ENCODE measurements at regions not wholly inside any gene's neighbourhood (a gene's known extent, or its start where the extent isn't known, plus 50 kb on each side); places are given as distances from the start of the nearest gene placed in this dataset.
A peak's percentile ranks its signal among the peaks of the same experiment; 100 is the strongest.

GRCh38 chr6:17002123-17002522, 99.7 kb upstream of the STMND1 start:
- TF ChIP-seq POLR2AphosphoS5 (IDR thresholded peaks at IDR 0.05; ENCODE audit: low read depth): no peak
- TF ChIP-seq ZNF114 (CRISPR knock-in tag; IDR thresholded peaks at IDR 0.05): no peak
- TF ChIP-seq NANOG (IDR thresholded peaks at IDR 0.05; ENCODE audit: borderline replicate concordance): no peak
- no peak for TF ChIP-seq CTCF (conservative IDR thresholded peaks at IDR 0.05; ENCODE audit: low read depth in 2 of 2)
- no peak for TF ChIP-seq ZNF331 (CRISPR knock-in tag; IDR thresholded peaks at IDR 0.05; ENCODE audit: low read depth)
- TF ChIP-seq STAT1 (IDR thresholded peaks at IDR 0.05; ENCODE audit: unreplicated experiment): no peak
- no peak for TF ChIP-seq JUNB (IDR thresholded peaks at IDR 0.05; ENCODE audit: unreplicated experiment)
- TF ChIP-seq ETS1 (IDR thresholded peaks at IDR 0.05): no peak
- TF ChIP-seq CREB1 (CRISPR knock-in tag; IDR thresholded peaks at IDR 0.05; ENCODE audit: low read depth): no peak
- H3K79me2 ChIP-seq (replicated peaks; ENCODE audit: insufficient read depth): no peaks in the 10 kb centered on the region
- Mint-ChIP-seq H3K9me3 (no peaks in the 10 kb centered on the region), H3K4me1 (no peaks in the 10 kb centered on the region), H3K27ac (no peak overlapping the region), H3K27me3 (ENCODE audit: insufficient read depth, low read depth, poor library complexity) (no peaks in the 10 kb centered on the region), H3K4me3 (no peak overlapping the region), H3K36me3 (ENCODE audit: low read depth) (no peaks in the 10 kb centered on the region)
- ATAC-seq (no peak), DNase-seq (ENCODE audit: low spot score) (no peak)
- no peaks in the 10 kb centered on the region for H3K27me3 ChIP-seq (ENCODE audit: insufficient read depth)
- H3K27ac ChIP-seq (ENCODE audit: low read depth): no peak overlapping the region
- H3F3A ChIP-seq (replicated peaks; ENCODE audit: low read depth): no peaks in the 10 kb centered on the region
- H3K4me1 ChIP-seq (ENCODE audit: insufficient read depth): no peaks in the 10 kb centered on the region
- no peaks in the 10 kb centered on the region for H4K20me1 ChIP-seq (replicated peaks; ENCODE audit: insufficient read depth)
- H3K36me3 ChIP-seq (ENCODE audit: insufficient read depth): no peaks in the 10 kb centered on the region
- H3K4me2 ChIP-seq: no peak overlapping the region
- H3K9me2 ChIP-seq (ENCODE audit: insufficient read depth): no peaks in the 10 kb centered on the region
- H3K4me3 ChIP-seq: no peak overlapping the region
- H2AFZ ChIP-seq: no peak overlapping the region

GRCh38 chr6:17001188-17001587, 100.7 kb upstream of the STMND1 start:
- H3K9me2 ChIP-seq (ENCODE audit: insufficient read depth): no peaks in the 10 kb centered on the region
- ATAC-seq: no peak
- no peaks in the 10 kb centered on the region for H3K4me1 ChIP-seq (ENCODE audit: insufficient read depth)
- H3F3A ChIP-seq (replicated peaks; ENCODE audit: low read depth): no peaks in the 10 kb centered on the region
- H3K4me2 ChIP-seq: no peak overlapping the region
- no peak overlapping the region for H3K4me3 ChIP-seq
- DNase-seq (ENCODE audit: low spot score): no peak
- Mint-ChIP-seq H3K4me3 (no peak overlapping the region), H3K27me3 (ENCODE audit: insufficient read depth, low read depth, poor library complexity) (peaks cover 2% of the 10 kb centered on the region), H3K9me3 (no peaks in the 10 kb centered on the region), H3K36me3 (ENCODE audit: low read depth) (no peaks in the 10 kb centered on the region), H3K4me1 (no peaks in the 10 kb centered on the region), H3K27ac (no peak overlapping the region)
- no peaks in the 10 kb centered on the region for H3K79me2 ChIP-seq (replicated peaks; ENCODE audit: insufficient read depth)
- no peak overlapping the region for H3K27ac ChIP-seq (ENCODE audit: low read depth)
- TF ChIP-seq ZNF331 (CRISPR knock-in tag; IDR thresholded peaks at IDR 0.05; ENCODE audit: low read depth) (no peak), CTCF (conservative IDR thresholded peaks at IDR 0.05; ENCODE audit: low read depth in 2 of 2) (peak; percentile 29 to 36)
- no peaks in the 10 kb centered on the region for H3K36me3 ChIP-seq (ENCODE audit: insufficient read depth)
- no peaks in the 10 kb centered on the region for H3K27me3 ChIP-seq (ENCODE audit: insufficient read depth)
- no peak overlapping the region for H2AFZ ChIP-seq
- H4K20me1 ChIP-seq (replicated peaks; ENCODE audit: insufficient read depth): no peaks in the 10 kb centered on the region

All from GM23338 (cell line).